ENCODE measurements at regions not wholly inside any gene's neighbourhood (a gene's known extent, or its start where the extent isn't known, plus 50 kb on each side); places are given as distances from the start of the nearest gene placed in this dataset.

- H3K9me3 Mint-ChIP-seq (ENCODE audit: insufficient read depth), result peaks cover 3% of the 10 kb centered on the region
- ChIA-PET CTCF (no interaction called here), POLR2A (no interaction called here)
- Histone ChIP-seq H3K79me2 (ENCODE audit: control insufficient read depth, insufficient read depth, low read length) (no peaks in the 10 kb centered on the region), H3K9me3 (ENCODE audit: control extremely low read depth in 1 of 3, control insufficient read depth in 2 of 3, insufficient read depth in 1 of 3, low read length in 2 of 3) (peaks cover 0 to 20% (median 0%) of the 10 kb centered on the region in 3 donors), H3K4me2 (replicated peaks; ENCODE audit: low read depth, low read length, poor library complexity, severe bottlenecking) (no peak overlapping the region), H4K20me1 (ENCODE audit: control insufficient read depth, insufficient read depth, low read length, poor library complexity, severe bottlenecking) (no peaks in the 10 kb centered on the region), H3K27me3 (replicated peaks in 1 of 4; ENCODE audit: control extremely low read depth in 1 of 4, control insufficient read depth in 3 of 4, insufficient read depth in 4 of 4, low read length in 3 of 4) (no peaks in the 10 kb centered on the region), H3K9ac (ENCODE audit: low read length) (no peak overlapping the region), H3K4me3 (ENCODE audit: control extremely low read depth in 1 of 5, extremely low read depth in 1 of 5, insufficient read depth in 1 of 5, low read depth in 2 of 5, low read length in 4 of 5) (no peak overlapping the region), H3K27ac (ENCODE audit: low read length in 2 of 2) (no peak overlapping the region), H2AFZ (ENCODE audit: insufficient read depth, low read depth, low read length, poor library complexity, severe bottlenecking) (no peak overlapping the region), H3K36me3 (replicated peaks in 1 of 2; ENCODE audit: control extremely low read depth in 1 of 2, control insufficient read depth in 1 of 2, extremely low read depth in 1 of 2, insufficient read depth in 2 of 2, low read length in 1 of 2) (no peaks in the 10 kb centered on the region), H3K4me1 (ENCODE audit: control insufficient read depth in 2 of 2, insufficient read depth in 2 of 2, low read length in 2 of 2) (no peaks in the 10 kb centered on the region)
- no peak for TF ChIP-seq EZH2 (IDR thresholded peaks at IDR 0.05; ENCODE audit: borderline replicate concordance, insufficient read depth, low read depth, low read length, poor library complexity, severe bottlenecking)
- TF ChIP-seq, protein P1, sequence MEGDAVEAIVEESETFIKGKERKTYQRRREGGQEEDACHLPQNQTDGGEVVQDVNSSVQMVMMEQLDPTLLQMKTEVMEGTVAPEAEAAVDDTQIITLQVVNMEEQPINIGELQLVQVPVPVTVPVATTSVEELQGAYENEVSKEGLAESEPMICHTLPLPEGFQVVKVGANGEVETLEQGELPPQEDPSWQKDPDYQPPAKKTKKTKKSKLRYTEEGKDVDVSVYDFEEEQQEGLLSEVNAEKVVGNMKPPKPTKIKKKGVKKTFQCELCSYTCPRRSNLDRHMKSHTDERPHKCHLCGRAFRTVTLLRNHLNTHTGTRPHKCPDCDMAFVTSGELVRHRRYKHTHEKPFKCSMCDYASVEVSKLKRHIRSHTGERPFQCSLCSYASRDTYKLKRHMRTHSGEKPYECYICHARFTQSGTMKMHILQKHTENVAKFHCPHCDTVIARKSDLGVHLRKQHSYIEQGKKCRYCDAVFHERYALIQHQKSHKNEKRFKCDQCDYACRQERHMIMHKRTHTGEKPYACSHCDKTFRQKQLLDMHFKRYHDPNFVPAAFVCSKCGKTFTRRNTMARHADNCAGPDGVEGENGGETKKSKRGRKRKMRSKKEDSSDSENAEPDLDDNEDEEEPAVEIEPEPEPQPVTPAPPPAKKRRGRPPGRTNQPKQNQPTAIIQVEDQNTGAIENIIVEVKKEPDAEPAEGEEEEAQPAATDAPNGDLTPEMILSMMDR (IDR thresholded peaks at IDR 0.05), result no peak
- intact Hi-C loops (cut with micrococcal nuclease), result no loop called here
- no peaks in the 10 kb centered on the region for H3K4me1 Mint-ChIP-seq
- DNase-seq, result no peak
- H3K4me3 Mint-ChIP-seq, result no peak overlapping the region
- no peak overlapping the region for H3K27ac Mint-ChIP-seq
- ATAC-seq (ENCODE audit: low read depth), result no peak
- H3K27me3 Mint-ChIP-seq, result no peaks in the 10 kb centered on the region
- WGBS (ENCODE audit: insufficient coverage), result 87% methylated on average over 7 of the region's 7 CpGs
Measured at GRCh38 chr5:3905031-3905430, 309.4 kb downstream of the IRX1 start.

DNA sequence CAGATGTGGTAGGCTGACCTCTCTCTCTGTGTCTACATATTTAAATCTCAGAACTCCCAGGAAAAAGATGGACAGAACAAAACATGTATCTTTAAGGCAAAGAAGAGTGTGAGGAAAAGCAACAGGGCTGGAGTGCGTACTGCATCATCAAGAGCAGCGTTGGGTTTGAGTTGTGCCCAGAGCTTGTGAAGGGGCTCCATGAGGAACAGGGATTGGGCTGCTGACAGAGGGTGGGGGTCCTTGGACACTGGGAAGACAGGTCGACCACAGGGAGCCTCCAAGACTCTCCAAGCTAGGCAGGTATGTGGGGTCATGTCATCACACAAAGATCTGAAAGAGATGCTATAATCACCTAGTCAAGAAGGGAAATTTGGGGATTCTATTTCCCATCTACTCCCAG is 309.9 kb downstream of the IRX1 start:
- Mint-ChIP-seq H3K9me3 (ENCODE audit: insufficient read depth) (peaks cover 3% of the 10 kb centered on the region), H3K27me3 (no peaks in the 10 kb centered on the region), H3K27ac (no peak overlapping the region), H3K4me1 (no peaks in the 10 kb centered on the region), H3K4me3 (no peak overlapping the region)
- TF ChIP-seq, protein P1 (IDR thresholded peaks at IDR 0.05), result no peak
- no peak for TF ChIP-seq EZH2 (IDR thresholded peaks at IDR 0.05; ENCODE audit: borderline replicate concordance, insufficient read depth, low read depth, low read length, poor library complexity, severe bottlenecking)
- no peak overlapping the region for H3K9ac ChIP-seq (ENCODE audit: low read length)
- no peaks in the 10 kb centered on the region for H4K20me1 ChIP-seq (ENCODE audit: control insufficient read depth, insufficient read depth, low read length, poor library complexity, severe bottlenecking)
- CTCF ChIA-PET, result no interaction called here
- POLR2A ChIA-PET, result no interaction called here
- no peaks in the 10 kb centered on the region for H3K4me1 ChIP-seq (ENCODE audit: control insufficient read depth in 2 of 2, insufficient read depth in 2 of 2, low read length in 2 of 2)
- no peak overlapping the region for H2AFZ ChIP-seq (ENCODE audit: insufficient read depth, low read depth, low read length, poor library complexity, severe bottlenecking)
- no peaks in the 10 kb centered on the region for H3K27me3 ChIP-seq (replicated peaks in 1 of 4; ENCODE audit: control extremely low read depth in 1 of 4, control insufficient read depth in 3 of 4, insufficient read depth in 4 of 4, low read length in 3 of 4)
- H3K79me2 ChIP-seq (ENCODE audit: control insufficient read depth, insufficient read depth, low read length), result no peaks in the 10 kb centered on the region
- intact Hi-C loops (cut with micrococcal nuclease), result no loop called here
- ATAC-seq (ENCODE audit: low read depth), result no peak
- DNase-seq, result no peak
- H3K27ac ChIP-seq (ENCODE audit: low read length in 2 of 2), result no peak overlapping the region
- no peak overlapping the region for H3K4me3 ChIP-seq (ENCODE audit: control extremely low read depth in 1 of 5, extremely low read depth in 1 of 5, insufficient read depth in 1 of 5, low read depth in 2 of 5, low read length in 4 of 5)
- H3K9me3 ChIP-seq (ENCODE audit: control extremely low read depth in 1 of 3, control insufficient read depth in 2 of 3, insufficient read depth in 1 of 3, low read length in 2 of 3), result peaks cover 0 to 20% (median 0%) of the 10 kb centered on the region in 3 donors
- no peaks in the 10 kb centered on the region for H3K36me3 ChIP-seq (replicated peaks in 1 of 2; ENCODE audit: control extremely low read depth in 1 of 2, control insufficient read depth in 1 of 2, extremely low read depth in 1 of 2, insufficient read depth in 2 of 2, low read length in 1 of 2)
- 90% methylated on average over 2 of the region's 3 CpGs for WGBS (ENCODE audit: insufficient coverage)
- no peak overlapping the region for H3K4me2 ChIP-seq (replicated peaks; ENCODE audit: low read depth, low read length, poor library complexity, severe bottlenecking)
